ENCODE measurements at regions not wholly inside any gene's neighbourhood (a gene's known extent, or its start where the extent isn't known, plus 50 kb on each side); places are given as distances from the start of the nearest gene placed in this dataset.

DNA sequence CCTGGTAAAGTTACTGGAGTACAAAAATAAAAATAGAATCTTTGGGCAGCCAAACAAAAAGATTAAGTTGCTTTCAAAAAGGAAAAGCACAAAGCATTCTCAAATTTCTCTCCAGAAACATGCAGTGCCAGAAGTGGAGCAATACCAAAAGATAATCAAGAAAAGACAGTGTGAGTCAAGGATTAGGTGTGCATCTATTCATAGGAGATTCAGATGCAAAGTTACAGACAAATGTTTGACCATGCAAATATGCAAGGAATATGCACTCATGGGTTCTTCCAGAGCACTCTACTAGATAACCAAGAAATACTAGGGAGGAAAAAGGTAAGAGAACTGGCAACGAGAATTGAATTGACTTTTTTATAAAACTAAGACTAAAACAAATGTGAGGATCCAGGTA, 51.8 kb upstream of the CDH20 start:
- Histone ChIP-seq H3K27me3 (ENCODE audit: control insufficient read depth, insufficient read depth, low read length) (peaks cover 2% of the 10 kb centered on the region), H3K4me3 (replicated peaks in 1 of 4; ENCODE audit: control extremely low read depth in 1 of 4, insufficient read depth in 1 of 4, low read depth in 3 of 4, low read length in 4 of 4) (no peak overlapping the region), H3K79me2 (ENCODE audit: control insufficient read depth, insufficient read depth, low read length) (no peaks in the 10 kb centered on the region), H3K36me3 (ENCODE audit: control insufficient read depth, insufficient read depth, low read length) (no peaks in the 10 kb centered on the region), H3K9me3 (ENCODE audit: control insufficient read depth, insufficient read depth, low read depth, low read length) (no peaks in the 10 kb centered on the region), H3K27ac (ENCODE audit: insufficient read depth, low read length) (no peak overlapping the region), H2AFZ (ENCODE audit: low read length) (no peak overlapping the region), H4K20me1 (ENCODE audit: control insufficient read depth, extremely low read depth, insufficient read depth, low read length) (no peaks in the 10 kb centered on the region), H3K9ac (ENCODE audit: insufficient read depth, low read length) (no peak overlapping the region), H3K4me1 (ENCODE audit: control insufficient read depth, extremely low read depth, insufficient read depth, low read length) (no peaks in the 10 kb centered on the region), H3K4me2 (ENCODE audit: extremely low read depth, insufficient read depth, low read length) (no peak overlapping the region)
- no peak for TF ChIP-seq EZH2 (IDR thresholded peaks at IDR 0.05; ENCODE audit: low read length, missing control alignments)
- TF ChIP-seq, protein P1, sequence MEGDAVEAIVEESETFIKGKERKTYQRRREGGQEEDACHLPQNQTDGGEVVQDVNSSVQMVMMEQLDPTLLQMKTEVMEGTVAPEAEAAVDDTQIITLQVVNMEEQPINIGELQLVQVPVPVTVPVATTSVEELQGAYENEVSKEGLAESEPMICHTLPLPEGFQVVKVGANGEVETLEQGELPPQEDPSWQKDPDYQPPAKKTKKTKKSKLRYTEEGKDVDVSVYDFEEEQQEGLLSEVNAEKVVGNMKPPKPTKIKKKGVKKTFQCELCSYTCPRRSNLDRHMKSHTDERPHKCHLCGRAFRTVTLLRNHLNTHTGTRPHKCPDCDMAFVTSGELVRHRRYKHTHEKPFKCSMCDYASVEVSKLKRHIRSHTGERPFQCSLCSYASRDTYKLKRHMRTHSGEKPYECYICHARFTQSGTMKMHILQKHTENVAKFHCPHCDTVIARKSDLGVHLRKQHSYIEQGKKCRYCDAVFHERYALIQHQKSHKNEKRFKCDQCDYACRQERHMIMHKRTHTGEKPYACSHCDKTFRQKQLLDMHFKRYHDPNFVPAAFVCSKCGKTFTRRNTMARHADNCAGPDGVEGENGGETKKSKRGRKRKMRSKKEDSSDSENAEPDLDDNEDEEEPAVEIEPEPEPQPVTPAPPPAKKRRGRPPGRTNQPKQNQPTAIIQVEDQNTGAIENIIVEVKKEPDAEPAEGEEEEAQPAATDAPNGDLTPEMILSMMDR (conservative IDR thresholded peaks at IDR 0.05 in 1 of 2, IDR thresholded peaks at IDR 0.05 in 1 of 2; ENCODE audit: low read depth in 1 of 2, low read length in 2 of 2), result no peak
- no peak for DNase-seq (ENCODE audit: low read depth in 2 of 2)

DNA sequence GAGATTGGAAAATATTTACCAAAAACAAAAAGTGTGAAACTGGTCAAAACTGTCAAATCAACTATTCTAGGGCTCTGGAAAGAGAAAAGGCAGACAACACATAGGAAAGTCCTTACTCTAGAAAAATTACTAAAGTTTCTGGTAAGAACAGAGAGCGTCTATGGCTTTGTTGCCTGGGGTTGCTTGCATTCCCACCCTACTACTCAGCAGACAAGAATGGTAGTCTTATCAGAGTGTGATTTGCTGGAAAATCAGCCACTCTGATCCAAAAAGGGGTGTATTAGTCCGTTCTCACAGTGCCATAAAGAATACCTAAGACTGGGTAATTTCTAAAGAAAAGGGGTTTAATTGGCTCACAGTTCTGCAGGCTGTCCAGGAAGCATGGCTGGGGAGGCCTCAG, 50.3 kb upstream of the CDH20 start:
- TF ChIP-seq, protein P1 (conservative IDR thresholded peaks at IDR 0.05 in 1 of 2, IDR thresholded peaks at IDR 0.05 in 1 of 2; ENCODE audit: low read depth in 1 of 2, low read length in 2 of 2), result no peak
- TF ChIP-seq EZH2 (IDR thresholded peaks at IDR 0.05; ENCODE audit: low read length, missing control alignments), result no peak
- peak in 1 of 2 donors; percentile 11 for DNase-seq (ENCODE audit: low read depth in 2 of 2)
- Histone ChIP-seq H3K27me3 (ENCODE audit: control insufficient read depth, insufficient read depth, low read length) (peaks cover 2% of the 10 kb centered on the region), H3K36me3 (ENCODE audit: control insufficient read depth, insufficient read depth, low read length) (no peaks in the 10 kb centered on the region), H2AFZ (ENCODE audit: low read length) (no peak overlapping the region), H3K4me3 (replicated peaks in 1 of 4; ENCODE audit: control extremely low read depth in 1 of 4, insufficient read depth in 1 of 4, low read depth in 3 of 4, low read length in 4 of 4) (no peak overlapping the region), H3K9ac (ENCODE audit: insufficient read depth, low read length) (no peak overlapping the region), H3K79me2 (ENCODE audit: control insufficient read depth, insufficient read depth, low read length) (no peaks in the 10 kb centered on the region), H3K9me3 (ENCODE audit: control insufficient read depth, insufficient read depth, low read depth, low read length) (no peaks in the 10 kb centered on the region), H3K4me1 (ENCODE audit: control insufficient read depth, extremely low read depth, insufficient read depth, low read length) (no peaks in the 10 kb centered on the region), H3K4me2 (ENCODE audit: extremely low read depth, insufficient read depth, low read length) (no peak overlapping the region), H3K27ac (ENCODE audit: insufficient read depth, low read length) (no peak overlapping the region), H4K20me1 (ENCODE audit: control insufficient read depth, extremely low read depth, insufficient read depth, low read length) (no peaks in the 10 kb centered on the region)

All from fibroblast of lung (primary cell).